Trophoblast cell (in vitro differentiated cells and primary cell): ENCODE measurements at regions not wholly inside any gene's neighbourhood (a gene's known extent, or its start where the extent isn't known, plus 50 kb on each side); places are given as distances from the start of the nearest gene placed in this dataset.

Source experiments
- DNase-seq, 2 donors: peaks; one replicate each; pipeline ENCODE4 v3.0.0-alpha.2; 2016
- H2AFZ ChIP-seq: 2 replicates; pipeline ENCODE4 v1.6.1; 2013; ENCODE audit warnings: low read length, moderate library complexity, mild to moderate bottlenecking; ENCODE audit not compliant: insufficient read depth, poor library complexity
- H2AK5ac ChIP-seq: 2 replicates; pipeline ENCODE4 v1.6.1; 2013; ENCODE audit warnings: mild to moderate bottlenecking, low read length
- H2BK120ac ChIP-seq: 2 replicates; pipeline ENCODE4 v1.6.1; 2013; ENCODE audit warnings: low read length, mild to moderate bottlenecking, moderate library complexity; ENCODE audit not compliant: insufficient read depth, poor library complexity
- H2BK12ac ChIP-seq: 2 replicates; pipeline ENCODE4 v1.6.1; 2013; ENCODE audit warnings: mild to moderate bottlenecking, low read length, moderate library complexity
- H2BK5ac ChIP-seq: 2 replicates; pipeline ENCODE4 v1.6.1; 2013; ENCODE audit warnings: low read length, low read depth, moderate library complexity, mild to moderate bottlenecking; ENCODE audit not compliant: poor library complexity
- H3K14ac ChIP-seq: 2 replicates; pipeline ENCODE4 v1.6.1; 2013; ENCODE audit warnings: mild to moderate bottlenecking, low read length
- H3K18ac ChIP-seq: 2 replicates; pipeline ENCODE4 v1.6.1; 2013; ENCODE audit warnings: mild to moderate bottlenecking, low read length
- H3K23ac ChIP-seq: 2 replicates; pipeline ENCODE4 v1.6.1; 2013; ENCODE audit warnings: low read length
- H3K27ac ChIP-seq: 2 replicates; pipeline ENCODE4 v1.5.1; 2013; ENCODE audit warnings: low read depth, mild to moderate bottlenecking, inconsistent platforms, low read length, moderate library complexity
- H3K27me3 ChIP-seq: 2 replicates; pipeline ENCODE4 v1.6.1; 2013; ENCODE audit warnings: inconsistent platforms, mild to moderate bottlenecking, low read length, moderate library complexity; ENCODE audit not compliant: insufficient read depth
- H3K36me3 ChIP-seq, 2 experiments: 1 replicate in 1 of 2; 2 replicates in 1 of 2; pipeline ENCODE4 v1.6.1; 2013; ENCODE audit warnings: low read length in 2 of 2, mild to moderate bottlenecking in 2 of 2, moderate library complexity in 1 of 2; ENCODE audit not compliant: insufficient read depth in 2 of 2, control insufficient read depth in 1 of 2
- H3K4ac ChIP-seq: 2 replicates; pipeline ENCODE4 v1.6.1; 2013; ENCODE audit warnings: low read depth, mild to moderate bottlenecking, low read length, moderate library complexity
- H3K4me1 ChIP-seq, 2 experiments: 1 replicate in 1 of 2; 2 replicates in 1 of 2; pipeline ENCODE4 v1.6.1; 2013; ENCODE audit warnings: low read length in 2 of 2, mild to moderate bottlenecking in 2 of 2, moderate library complexity in 1 of 2; ENCODE audit not compliant: insufficient read depth in 2 of 2, control insufficient read depth in 1 of 2
- H3K4me2 ChIP-seq: 2 replicates; pipeline ENCODE4 v1.6.1; 2013; ENCODE audit warnings: inconsistent platforms, mild to moderate bottlenecking, low read length, moderate library complexity
- H3K4me3 ChIP-seq: 2 replicates; pipeline ENCODE4 v1.5.1; 2013; ENCODE audit warnings: mild to moderate bottlenecking, low read depth, low read length, inconsistent platforms
- H3K79me1 ChIP-seq: one replicate; pipeline ENCODE4 v1.6.1; 2013; ENCODE audit warnings: low read length
- H3K79me2 ChIP-seq: 2 replicates; pipeline ENCODE4 v1.6.1; 2013; ENCODE audit warnings: low read length, mild to moderate bottlenecking; ENCODE audit not compliant: control insufficient read depth, insufficient read depth, poor library complexity
- H3K9ac ChIP-seq: 2 replicates; pipeline ENCODE4 v1.6.1; 2013; ENCODE audit warnings: mild to moderate bottlenecking, low read length
- H3K9me3 ChIP-seq: 2 replicates; pipeline ENCODE4 v1.6.1; 2013; ENCODE audit warnings: low read depth, mild to moderate bottlenecking, control low read depth, inconsistent platforms, low read length; ENCODE audit not compliant: insufficient read depth
- H4K12ac ChIP-seq: 2 replicates; pipeline ENCODE4 v1.6.1; 2013; ENCODE audit warnings: low read depth, mild to moderate bottlenecking, low read length, moderate library complexity
- H4K8ac ChIP-seq: 2 replicates; pipeline ENCODE4 v1.6.1; 2013; ENCODE audit warnings: low read depth, mild to moderate bottlenecking, low read length, moderate library complexity
- H4K91ac ChIP-seq: one replicate; pipeline ENCODE4 v1.6.1; 2013; ENCODE audit warnings: low read depth, mild to moderate bottlenecking, low read length, moderate library complexity
- WGBS: extraction: QIAGEN DNeasy Blood & Tissue Kit; methylation state at CpG from one replicate; pipeline ENCODE4 v1.1.7; 2013; ENCODE audit warnings: missing lambda C conversion rate; ENCODE audit not compliant: insufficient read length, insufficient coverage; ENCODE audit errors: extremely low coverage; 5-methylcytosine and 5-hydroxymethylcytosine counted together

DNA sequence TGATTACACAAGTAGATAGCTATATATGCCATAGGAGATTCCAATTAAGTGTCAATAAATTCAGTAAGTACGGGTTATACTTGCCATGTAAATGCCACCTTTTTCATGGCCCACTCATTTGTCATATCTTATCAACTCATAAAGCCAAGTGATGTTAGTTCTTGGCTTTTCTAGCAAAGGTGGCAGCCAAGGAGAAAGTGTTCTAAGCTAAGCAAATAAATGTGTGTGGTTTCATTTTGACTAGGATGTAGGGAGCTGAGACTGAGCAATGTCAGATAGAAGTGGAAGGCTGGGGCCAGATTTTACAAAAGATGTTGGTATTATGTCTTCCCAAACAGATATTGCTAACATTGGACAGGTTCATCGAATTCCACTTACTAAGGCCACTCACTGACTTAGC is 952.0 kb downstream of the SLC4A3 start:
- Histone ChIP-seq H3K4me2 (no peak overlapping the region), H3K23ac (no peak overlapping the region), H3K36me3 (no peaks in the 10 kb centered on the region), H3K18ac (no peak overlapping the region), H3K79me1 (no peaks in the 10 kb centered on the region), H3K9ac (no peak overlapping the region), H3K14ac (no peak overlapping the region), H2AK5ac (no peak overlapping the region), H3K4ac (no peak overlapping the region), H2AFZ (no peak overlapping the region), H2BK120ac (no peak overlapping the region), H3K27me3 (no peaks in the 10 kb centered on the region), H4K91ac (no peak overlapping the region), H3K79me2 (no peaks in the 10 kb centered on the region), H3K4me3 (no peak overlapping the region), H4K12ac (no peak overlapping the region), H3K4me1 (no peaks in the 10 kb centered on the region), H2BK5ac (no peak overlapping the region), H3K27ac (no peak overlapping the region), H3K9me3 (no peaks in the 10 kb centered on the region), H2BK12ac (no peak overlapping the region), H4K8ac (no peak overlapping the region)
- no peak for DNase-seq
- WGBS: no CpG with 5 or more reads among the region's 2 CpGs

DNA sequence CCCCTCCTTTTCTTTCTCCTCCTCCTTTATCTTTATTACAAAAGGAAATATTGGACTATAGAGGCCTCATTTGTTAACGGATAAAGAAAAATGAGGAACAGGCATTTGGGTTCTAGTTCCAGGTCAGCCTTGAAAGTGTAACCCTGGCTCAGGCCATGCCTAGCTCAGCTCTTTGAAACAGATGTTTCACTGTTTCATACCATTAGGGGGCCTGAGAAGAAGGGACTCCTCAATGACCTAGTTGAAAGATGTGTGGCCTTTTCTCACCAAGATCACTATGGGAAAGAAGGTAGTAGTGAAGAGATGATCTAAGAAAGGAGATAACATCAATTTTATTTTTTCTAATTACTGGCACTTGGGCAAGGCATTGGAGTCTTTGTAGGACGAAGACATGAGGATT is 952.7 kb downstream of the SLC4A3 start:
- no peak overlapping the region for H2AK5ac ChIP-seq
- no peak overlapping the region for H2BK12ac ChIP-seq
- no peaks in the 10 kb centered on the region for H3K79me2 ChIP-seq
- no peaks in the 10 kb centered on the region for H3K27me3 ChIP-seq
- no peak overlapping the region for H3K9ac ChIP-seq
- no peak overlapping the region for H3K4me2 ChIP-seq
- no peak overlapping the region for H3K14ac ChIP-seq
- no peak overlapping the region for H3K4ac ChIP-seq
- H3K79me1 ChIP-seq: no peaks in the 10 kb centered on the region
- no peaks in the 10 kb centered on the region for H3K4me1 ChIP-seq
- H2BK5ac ChIP-seq: no peak overlapping the region
- H2BK120ac ChIP-seq: no peak overlapping the region
- H3K27ac ChIP-seq: no peak overlapping the region
- no peak overlapping the region for H3K18ac ChIP-seq
- H3K4me3 ChIP-seq: no peak overlapping the region
- no peak overlapping the region for H3K23ac ChIP-seq
- no peaks in the 10 kb centered on the region for H3K9me3 ChIP-seq
- no peak overlapping the region for H4K8ac ChIP-seq
- no CpG with 5 or more reads among the region's 2 CpGs for WGBS
- no peak overlapping the region for H4K12ac ChIP-seq
- no peaks in the 10 kb centered on the region for H3K36me3 ChIP-seq
- DNase-seq: no peak
- no peak overlapping the region for H2AFZ ChIP-seq
- H4K91ac ChIP-seq: no peak overlapping the region

DNA sequence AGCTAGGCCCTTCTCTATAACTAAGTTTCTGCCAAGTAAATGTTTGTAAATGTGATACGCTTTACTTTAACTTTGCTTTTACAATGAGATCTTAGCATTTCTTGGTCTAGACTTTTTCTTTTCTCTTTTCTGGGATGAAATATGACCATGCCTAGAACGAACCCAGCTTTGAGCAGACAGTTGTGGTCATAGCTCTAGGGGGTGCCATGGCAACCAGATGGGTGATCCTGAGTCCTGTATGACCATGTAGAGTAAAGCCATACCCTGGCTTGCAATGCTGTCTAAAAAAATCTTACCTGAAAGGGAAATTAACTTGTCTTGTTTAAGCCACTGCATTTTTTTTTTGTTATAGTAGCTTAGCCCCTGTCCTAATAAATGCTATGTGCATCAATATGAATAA is 956.3 kb downstream of the SLC4A3 start:
- Histone ChIP-seq H4K12ac (no peak overlapping the region), H3K9ac (no peak overlapping the region), H3K4me2 (no peak overlapping the region), H3K18ac (no peak overlapping the region), H2BK12ac (no peak overlapping the region), H2AK5ac (no peak overlapping the region), H3K4me1 (no peaks in the 10 kb centered on the region), H4K8ac (no peak overlapping the region), H2BK5ac (no peak overlapping the region), H3K27ac (no peak overlapping the region), H3K79me2 (no peaks in the 10 kb centered on the region), H3K23ac (no peak overlapping the region), H2BK120ac (no peak overlapping the region), H2AFZ (no peak overlapping the region), H3K9me3 (no peaks in the 10 kb centered on the region), H3K36me3 (no peaks in the 10 kb centered on the region), H3K14ac (no peak overlapping the region), H3K4ac (no peak overlapping the region), H3K79me1 (no peaks in the 10 kb centered on the region), H3K27me3 (no peaks in the 10 kb centered on the region), H4K91ac (no peak overlapping the region), H3K4me3 (no peak overlapping the region)
- whole genome bisulfite sequencing: no CpG with 5 or more reads among the region's 2 CpGs
- DNase-seq: no peak

DNA sequence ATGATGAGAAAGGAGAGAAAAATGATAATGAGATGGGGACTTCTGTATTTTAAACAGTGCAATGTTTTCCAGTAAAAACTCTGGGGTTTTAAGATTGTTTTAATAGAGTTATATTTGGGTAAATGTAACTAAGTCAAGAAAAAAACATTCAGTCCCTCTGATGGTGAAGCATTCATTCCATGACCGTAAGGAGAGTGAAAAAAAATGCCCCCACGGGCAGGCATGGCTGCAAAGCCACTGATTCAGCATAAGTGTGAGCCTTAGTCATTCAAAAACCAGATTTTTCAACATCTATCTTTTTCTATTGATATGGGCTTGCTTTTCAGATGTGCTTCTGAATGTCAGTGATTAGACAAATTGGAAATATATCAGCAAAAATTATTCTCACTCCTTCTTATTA is 957.8 kb downstream of the SLC4A3 start:
- Histone ChIP-seq H2BK12ac (no peak overlapping the region), H3K14ac (no peak overlapping the region)
- no CpG with 5 or more reads among the region's 2 CpGs for WGBS

More for the DNA sequence above, 957.8 kb downstream of the SLC4A3 start:
- no peaks in the 10 kb centered on the region for H3K79me2 ChIP-seq
- H2BK120ac ChIP-seq: no peak overlapping the region
- H3K36me3 ChIP-seq: no peaks in the 10 kb centered on the region
- H3K4ac ChIP-seq: no peak overlapping the region
- H3K79me1 ChIP-seq: no peaks in the 10 kb centered on the region
- H3K4me3 ChIP-seq: no peak overlapping the region
- no peak overlapping the region for H3K9ac ChIP-seq
- H3K9me3 ChIP-seq: no peaks in the 10 kb centered on the region
- H3K27ac ChIP-seq: no peak overlapping the region
- H2AK5ac ChIP-seq: no peak overlapping the region
- no peak overlapping the region for H3K23ac ChIP-seq
- H4K12ac ChIP-seq: no peak overlapping the region
- no peak overlapping the region for H3K4me2 ChIP-seq
- no peak overlapping the region for H4K8ac ChIP-seq
- H3K27me3 ChIP-seq: no peaks in the 10 kb centered on the region
- peak; percentile 7 to 47 for DNase-seq
- H3K4me1 ChIP-seq: no peaks in the 10 kb centered on the region
- no peak overlapping the region for H2BK5ac ChIP-seq
- no peak overlapping the region for H4K91ac ChIP-seq
- no peak overlapping the region for H3K18ac ChIP-seq
- no peak overlapping the region for H2AFZ ChIP-seq
